Renal cortex interstitium (tissue), 11 donors: ENCODE measurements at regions not wholly inside any gene's neighbourhood (a gene's known extent, or its start where the extent isn't known, plus 50 kb on each side); places are given as distances from the start of the nearest gene placed in this dataset.
"Not testable (repeated sequence)": the region's sequence is repeated elsewhere in the genome, so short reads cannot be mapped to it uniquely, and the experiment has no call there.

Experiments
- DNase-seq, 11 donors: peaks; one replicate each; pipeline ENCODE4 v3.0.0-alpha.2; 2013; ENCODE audit warnings: low read depth in 9 of 11, low spot score in 4 of 11; ENCODE audit errors: extremely low read depth in 1 of 11

DNA sequence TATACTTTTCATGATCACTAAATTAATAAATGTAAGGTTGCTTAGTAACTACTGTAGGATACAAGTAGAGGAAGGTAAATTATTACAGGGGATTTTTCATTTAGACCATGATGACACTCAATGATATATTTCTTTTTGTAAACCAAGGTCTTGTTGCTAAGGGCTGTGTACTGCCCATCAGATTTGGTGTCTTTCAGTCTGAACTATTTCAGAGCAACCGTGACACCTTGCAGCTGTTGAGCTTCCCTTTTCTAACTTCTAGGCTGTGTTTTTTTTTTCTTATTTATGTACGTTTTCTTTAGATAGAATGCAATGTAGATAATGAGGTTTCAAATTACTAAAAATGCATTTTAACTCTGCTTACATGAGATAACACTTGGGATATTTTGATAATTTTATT is 292.0 kb upstream of the MBL2 start:
- DNase-seq = peak in 10 of 11 donors; percentile 13 to 59 (median 30)

DNA sequence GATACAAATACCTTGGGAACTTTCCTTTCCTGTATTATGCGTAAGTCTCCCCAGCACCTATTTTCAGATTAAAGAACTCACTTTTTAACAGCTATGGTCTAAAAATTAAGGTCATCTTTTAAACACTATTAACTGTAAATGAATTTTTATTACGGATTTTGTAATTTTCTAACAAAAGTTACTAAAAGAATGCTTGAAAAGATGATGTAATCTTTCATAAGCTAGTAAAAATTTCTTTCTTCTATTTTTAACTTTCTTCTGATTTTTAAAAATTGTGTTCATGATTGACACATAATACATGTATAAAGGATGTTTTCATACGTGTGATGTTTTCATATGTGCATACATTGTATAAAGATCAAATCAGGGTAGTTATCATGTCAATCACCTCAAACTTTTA is 291.2 kb upstream of the MBL2 start:
- DNase-seq = no peak

DNA sequence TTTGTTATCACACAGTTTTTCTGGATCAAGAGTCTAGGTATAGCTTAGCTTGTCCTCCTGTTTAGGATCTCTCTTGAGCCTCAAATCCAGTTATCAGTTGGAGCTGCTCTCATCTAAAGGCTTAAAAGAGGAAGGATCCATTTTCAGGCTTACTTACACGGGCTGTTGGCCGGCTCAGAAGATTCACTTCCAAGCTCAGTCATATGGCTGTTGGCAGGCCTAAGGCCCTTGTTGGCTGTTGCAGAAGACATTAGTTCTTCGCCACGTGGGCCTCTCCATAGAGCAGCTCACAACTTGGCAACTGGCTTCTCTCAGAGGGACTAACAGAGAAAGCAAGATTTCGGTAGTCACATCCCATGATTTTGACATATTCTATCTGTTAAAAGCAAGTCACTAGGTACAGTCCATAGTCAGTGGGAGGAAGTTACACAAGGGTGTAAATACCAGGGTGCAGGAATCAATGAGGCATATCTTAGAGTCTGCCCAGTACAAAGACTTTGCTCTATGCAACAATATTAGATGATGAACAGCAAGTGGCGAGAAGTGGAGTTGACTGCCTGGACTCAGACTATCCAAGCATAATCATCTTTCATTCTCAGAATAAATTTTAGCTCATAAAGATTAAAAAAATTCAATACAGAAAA is 280.1 kb upstream of the MBL2 start:
- no peak for DNase-seq

DNA sequence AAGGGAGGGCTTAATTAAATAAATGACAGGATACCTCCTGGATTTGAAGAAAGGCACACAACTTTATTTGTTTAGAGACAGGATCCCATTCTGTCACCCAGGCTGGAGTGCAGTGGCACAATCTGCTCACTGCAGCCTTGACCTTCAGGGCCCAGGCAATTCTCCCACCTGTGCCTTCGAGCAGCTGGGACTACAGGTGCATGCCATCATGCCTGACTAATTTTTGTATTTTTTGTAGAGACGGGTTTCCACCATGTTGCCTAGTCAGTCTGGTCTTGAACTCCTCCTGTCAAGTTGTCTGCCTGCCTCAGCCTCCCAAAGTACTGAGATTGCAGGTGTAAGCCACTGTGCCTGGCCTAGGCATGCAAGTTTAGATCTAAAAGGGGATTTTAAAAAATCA is 272.7 kb upstream of the MBL2 start:
- no peak for DNase-seq

DNA sequence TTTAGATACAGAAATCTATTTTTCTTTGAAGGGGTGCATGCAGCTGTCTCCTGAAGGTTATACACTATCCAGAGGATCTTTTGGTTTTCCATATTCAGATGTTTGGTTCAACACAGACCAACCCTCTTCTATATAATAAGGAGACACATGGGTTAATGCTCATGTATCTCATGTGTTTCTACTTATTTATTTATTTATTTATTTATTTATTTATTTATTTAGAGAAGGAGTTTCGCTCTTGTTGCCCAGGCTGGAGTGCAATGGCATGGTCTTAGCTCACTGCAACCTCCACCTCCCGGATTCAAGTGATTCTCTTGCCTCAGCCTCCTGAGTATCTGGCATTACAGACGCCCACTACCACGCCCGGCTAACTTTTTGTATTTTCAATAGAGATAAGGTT is 263.2 kb upstream of the MBL2 start:
- not testable (repeated sequence) for DNase-seq

DNA sequence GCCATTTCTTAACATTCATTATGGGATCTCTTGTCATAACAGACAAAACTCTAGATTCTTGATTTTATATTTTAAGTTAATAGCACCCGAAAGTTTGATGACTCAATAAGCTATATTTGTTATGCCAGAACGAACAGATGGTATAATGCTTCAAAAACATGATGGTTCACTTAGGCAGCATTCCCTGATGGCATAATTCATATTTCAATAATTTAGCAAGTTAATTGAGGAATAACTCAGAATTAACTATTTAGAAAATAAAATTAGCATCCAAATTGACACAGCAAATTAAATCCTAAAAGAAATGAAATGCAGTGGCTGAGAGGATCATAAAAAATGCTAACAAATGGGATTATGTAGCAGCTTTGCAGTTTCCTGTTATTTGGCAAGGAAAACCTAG is 260.8 kb upstream of the MBL2 start:
- no peak for DNase-seq

DNA sequence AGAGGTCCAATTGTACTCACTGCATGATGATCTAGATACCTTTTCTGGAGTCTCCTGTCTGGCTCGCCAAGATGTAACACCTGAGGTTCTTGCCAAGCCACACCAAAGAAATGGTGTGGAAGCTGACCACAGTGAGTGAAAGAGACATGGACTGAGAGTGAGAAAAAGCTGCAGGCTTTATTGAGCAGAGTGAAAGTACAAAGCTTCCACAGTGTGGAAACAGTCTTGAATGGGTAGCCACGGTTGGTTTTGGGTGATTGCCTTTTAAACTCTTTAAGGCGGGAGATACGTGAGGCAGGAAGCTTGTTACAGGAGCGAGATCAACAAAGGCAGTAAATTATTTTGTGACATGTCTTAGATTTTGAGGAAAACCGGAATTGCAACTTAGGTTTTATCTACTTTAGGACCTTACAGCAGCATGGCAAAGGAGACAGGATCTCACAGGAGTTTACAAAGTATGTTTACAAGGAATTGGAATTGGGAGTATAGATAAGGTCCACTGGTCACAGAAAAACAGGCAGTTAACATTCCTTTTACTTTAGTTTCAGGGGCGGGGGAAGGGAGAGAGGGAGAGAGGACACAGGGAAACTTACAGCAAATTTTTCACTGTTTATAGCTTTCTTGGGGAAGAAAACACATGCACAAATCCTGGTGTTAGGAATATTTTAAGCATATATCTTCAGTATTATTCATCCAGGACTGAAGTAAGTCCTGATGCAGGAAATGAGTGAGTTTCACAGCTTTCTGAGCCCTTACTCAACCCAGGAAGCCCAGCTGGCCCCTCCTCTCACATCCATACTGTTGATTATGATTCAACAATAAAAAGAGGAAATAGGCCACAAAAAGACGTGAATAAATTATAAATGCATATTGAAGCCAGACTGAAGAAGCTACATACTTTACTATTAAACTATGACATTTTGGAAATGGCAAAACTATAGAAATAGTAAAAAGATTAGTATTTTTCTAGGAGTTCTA is 257.6 kb upstream of the MBL2 start:
- peak in 10 of 11 donors; percentile 46 to 79 (median 74) for DNase-seq

DNA sequence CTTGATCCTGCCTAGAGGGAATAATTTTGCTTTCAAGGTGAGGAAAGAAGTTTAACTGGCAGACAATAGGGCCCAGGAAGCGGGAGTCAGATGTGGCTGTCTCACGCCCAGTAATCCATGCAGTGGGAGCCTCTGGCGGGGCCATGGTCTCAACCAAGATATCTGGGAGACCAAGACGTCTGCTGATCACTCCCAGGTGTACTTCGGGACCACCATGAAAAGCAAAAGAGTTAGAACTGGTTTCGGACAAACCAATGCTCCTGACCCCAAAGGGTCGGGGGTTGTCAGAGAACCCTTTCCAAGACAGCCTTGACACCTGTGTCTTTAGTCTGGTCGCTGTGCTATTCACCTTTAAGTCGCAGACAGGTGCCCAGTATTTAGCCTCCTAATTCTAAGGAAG is 256.9 kb upstream of the MBL2 start:
- DNase-seq = no peak

DNA sequence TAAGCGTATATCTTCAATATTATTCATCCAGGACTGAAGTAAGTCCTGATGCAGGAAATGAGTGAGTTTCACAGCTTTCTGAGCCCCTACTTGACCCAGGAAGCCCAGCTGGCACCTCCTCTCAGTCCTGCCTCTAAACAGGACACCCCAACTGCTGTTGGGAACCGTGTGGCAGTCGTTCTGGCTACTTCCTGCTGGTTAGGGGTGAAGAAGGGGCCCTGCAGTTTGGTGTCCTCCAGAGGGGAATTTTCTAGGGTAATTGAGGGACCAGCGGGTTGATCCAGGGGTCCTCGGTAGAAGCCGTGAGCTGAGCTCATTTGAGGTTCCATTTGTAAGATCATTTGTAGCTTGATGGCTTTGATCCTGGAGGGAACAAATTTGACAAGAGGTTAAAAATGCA is 253.2 kb upstream of the MBL2 start:
- not testable (repeated sequence) for DNase-seq

DNA sequence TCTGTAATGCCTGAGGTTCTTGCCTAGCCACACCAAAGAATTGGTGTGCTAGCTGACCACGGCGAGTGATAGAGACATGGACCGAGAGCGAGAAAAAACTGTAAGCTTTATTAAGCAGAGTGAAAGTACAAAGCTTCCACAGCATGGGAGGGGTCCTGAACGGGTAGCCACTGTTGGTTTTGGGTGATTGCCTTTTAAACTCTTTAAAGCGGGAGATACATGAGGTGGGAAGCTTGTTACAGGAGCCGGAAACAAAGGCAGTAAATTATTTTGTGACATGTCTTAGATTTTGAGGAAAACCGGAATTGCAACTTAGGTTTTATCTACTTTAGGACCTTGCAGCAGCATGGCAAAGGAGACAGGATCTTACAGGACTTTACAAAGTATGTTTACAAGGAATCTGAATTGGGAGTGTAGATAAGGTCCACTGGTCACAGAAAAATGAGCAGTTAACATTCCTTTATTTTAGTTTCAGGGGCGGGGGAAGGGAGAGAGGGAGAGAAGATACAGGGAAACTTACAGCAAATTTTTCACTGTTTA is 252.7 kb upstream of the MBL2 start:
- DNase-seq = peak in 8 of 11 donors; percentile 46 to 80 (median 64)

DNA sequence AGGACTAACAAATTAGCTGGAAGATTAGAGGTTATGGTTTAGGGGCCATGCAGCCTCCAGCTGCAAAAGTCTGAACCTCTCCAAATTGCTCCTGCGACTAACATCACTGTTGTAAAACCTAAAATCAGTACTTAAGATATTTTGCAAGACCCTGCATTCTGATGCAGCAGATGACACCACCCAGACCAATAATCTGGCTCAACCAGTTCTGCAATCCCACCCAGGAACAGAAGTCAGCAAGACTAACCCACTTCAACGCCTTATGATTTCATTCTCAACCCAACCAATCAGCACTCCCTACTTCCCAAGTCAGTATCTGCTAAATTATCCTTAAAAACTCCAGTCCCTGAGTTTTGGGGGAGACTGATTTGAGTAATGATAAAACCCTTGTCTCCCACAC is 250.8 kb upstream of the MBL2 start:
- no peak for DNase-seq

DNA sequence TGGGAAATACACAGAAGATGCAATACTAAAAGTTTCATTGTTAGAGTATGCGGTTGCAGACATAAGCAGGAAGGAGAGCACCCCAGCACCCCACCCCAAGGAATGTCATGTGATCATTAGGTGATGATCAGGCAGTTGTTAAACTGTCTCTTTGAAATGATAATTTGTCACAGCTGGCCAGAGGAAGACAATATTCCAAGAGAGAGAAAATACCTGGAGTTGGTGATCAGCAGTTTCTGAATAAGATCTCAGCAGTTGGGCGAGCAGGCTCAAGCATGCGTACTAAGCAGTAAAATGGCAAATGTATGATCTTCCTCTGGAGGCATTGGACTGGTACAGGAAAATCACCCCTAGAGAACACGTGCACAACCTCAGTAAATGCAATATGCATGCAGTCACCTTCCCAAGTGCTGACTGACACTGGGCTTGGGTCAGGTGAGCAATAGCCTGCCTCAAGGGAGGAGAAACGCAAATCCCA is 250.1 kb upstream of the MBL2 start:
- no peak for DNase-seq

DNA sequence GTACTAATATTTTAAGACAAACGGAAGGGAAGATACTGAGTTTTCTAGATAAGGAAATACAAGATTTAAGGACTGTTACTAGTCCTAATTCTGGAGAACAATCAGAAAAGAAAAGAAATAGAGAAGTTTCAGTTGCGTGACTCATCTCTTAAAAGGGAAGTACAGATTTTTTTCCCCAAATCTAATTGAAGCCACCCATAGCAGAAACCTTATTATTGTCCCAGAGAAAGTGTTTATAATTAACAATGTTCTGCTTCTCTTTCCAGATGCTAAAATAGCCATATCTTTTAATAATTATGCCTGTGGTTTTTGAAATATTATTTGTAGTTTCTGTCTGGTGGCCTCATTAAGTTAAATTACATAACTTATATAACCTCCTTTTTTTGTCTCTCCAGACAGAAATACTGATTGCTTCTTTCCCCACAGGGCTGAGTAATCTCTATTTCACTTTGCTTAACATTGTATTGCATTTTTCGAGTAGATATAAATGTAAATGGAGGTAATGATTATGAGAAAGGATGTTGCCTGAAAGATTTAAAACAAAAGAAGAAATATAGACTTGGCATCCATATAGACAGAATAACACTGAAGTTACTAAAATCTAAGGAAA is 240.7 kb upstream of the MBL2 start:
- no peak for DNase-seq

DNA sequence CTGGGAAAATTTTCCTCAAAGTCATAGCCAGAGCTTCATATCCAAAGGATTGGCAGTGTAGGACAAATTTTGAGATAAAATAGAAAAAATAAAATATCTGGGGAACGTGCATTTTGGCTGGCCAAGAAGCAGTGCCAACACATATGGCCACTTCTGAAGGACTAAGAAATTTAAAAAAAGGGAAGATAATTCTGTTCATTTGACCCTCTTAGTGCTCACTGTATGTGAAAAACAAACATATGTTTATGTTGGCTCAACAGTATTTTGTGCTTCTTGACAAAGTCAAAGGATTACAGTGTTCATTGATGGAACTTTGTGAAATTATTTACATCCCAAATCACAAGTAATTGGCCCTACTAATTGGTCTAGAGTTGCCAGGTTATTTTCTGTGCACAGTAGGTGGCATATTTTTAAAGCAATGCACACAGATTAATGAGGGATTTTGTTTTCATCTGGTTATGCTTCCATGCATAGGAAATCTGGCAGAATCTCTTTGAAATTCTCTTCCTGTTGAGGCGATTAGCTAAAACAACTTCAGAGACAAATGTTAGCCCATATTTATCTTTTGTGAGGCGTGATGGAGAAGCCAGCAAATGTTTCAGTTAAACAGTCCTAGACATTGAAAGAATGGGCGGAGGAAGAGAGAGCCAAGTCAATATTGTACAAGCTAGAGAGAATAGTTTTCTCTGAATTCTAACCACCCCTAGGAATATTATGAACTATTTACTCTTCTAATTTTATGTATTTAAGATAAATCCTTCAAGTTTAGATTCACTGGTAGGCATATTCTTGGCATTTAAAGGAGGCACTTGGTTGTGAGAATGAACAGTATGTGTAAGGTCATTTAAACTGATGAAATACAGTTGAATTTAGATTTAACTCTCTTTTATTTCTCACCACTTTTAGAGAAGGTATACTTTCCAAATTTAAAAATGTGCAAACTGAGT is 237.7 kb upstream of the MBL2 start:
- DNase-seq = no peak

DNA sequence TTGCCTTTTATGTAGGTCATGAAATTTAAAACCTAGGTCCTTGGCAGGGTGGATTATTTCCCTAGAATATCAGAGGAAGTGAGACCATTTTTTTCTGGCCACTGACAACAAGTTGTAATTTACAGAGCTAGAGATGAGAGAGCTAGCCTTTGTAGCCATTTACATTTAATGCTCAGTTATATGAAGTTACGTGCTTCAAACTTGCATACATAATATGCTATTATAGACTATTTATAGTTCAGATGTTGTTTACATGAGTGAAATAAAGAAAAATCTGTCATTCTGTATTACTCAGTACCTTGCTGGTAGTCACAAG is 234.9 kb upstream of the MBL2 start:
- DNase-seq = no peak

DNA sequence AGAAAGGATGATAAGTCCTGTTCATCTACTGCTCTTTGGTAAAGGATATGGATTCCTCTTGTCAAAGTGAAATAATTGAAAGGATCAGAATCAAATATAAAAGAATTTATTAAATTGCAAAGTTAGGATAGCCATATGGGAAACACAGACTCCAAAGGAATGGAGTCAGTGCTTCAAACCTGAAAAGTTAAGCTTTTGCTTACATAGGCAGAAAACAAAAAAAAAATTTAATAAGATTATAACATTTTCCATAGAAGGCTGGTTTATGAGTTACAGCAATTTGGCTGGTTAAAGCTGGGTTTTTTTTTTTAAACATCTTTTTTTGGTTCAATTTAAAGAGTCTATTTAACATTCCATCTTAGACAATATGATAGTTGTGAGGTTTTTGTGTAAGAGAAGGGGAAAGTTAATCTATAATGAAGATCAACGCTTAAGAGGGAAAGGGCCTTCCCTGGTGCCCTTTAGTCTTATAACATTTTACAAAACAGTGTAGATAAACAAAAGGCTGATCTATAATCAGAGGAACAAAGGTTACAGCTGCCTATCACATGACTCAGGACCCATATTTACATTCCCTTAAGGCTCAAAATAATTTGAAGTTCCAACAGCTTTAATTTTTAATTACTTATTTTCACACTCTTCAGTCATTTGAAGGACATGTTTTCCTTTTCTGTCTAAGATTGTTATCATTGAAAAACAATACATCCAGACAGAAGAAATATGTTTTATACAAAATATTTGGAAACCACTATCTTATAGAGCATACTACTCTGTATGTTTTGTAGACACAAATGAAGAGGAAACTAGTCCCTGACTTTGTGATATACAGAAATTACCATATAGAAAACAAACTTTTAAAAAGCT is 234.3 kb upstream of the MBL2 start:
- no peak for DNase-seq

DNA sequence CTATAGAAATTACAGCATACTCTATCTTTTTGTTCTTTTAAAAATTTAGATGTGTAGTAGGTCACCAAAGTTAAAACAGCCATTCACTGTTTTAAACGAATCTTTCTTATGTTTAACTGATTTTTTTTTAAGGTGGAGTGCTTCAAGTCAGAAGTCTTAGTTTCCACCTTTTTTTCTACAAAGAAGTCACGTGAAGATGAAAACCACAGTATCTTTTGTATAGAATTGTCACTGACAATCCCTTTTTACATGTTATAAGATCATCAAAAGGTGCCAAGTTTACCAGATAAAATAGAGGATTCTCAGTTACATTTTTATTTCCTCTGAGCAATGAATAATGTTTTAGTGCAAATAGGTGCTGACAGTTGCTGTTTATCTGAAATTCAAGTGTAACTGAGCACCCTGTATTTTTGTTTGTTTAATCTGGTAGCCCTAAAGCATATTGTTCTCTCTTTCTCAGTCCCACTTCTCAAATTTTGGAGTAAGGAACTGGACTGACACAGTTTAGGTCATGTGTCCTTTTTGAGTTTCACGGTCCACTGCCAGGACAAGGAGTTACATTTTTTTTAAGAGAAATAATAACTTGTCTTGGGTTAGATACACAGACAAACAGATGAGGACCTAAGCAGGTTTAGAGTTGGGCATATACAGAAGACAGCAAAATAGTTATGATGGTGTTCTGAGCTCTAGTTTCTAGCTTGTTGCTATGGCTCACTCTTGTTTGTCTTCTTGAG is 233.2 kb upstream of the MBL2 start:
- no peak for DNase-seq
